GM12872 (cell line): ENCODE measurements at regions not wholly inside any gene's neighbourhood (a gene's known extent, or its start where the extent isn't known, plus 50 kb on each side); places are given as distances from the start of the nearest gene placed in this dataset.

Source experiments
- TF ChIP-seq, protein P1 (sequence below): IDR thresholded peaks from 3 replicates; pipeline ENCODE4 v1.5.1; 2011; ENCODE audit warnings: low read depth, mild to moderate bottlenecking, low read length, moderate library complexity; ENCODE audit not compliant: insufficient read depth

DNA sequence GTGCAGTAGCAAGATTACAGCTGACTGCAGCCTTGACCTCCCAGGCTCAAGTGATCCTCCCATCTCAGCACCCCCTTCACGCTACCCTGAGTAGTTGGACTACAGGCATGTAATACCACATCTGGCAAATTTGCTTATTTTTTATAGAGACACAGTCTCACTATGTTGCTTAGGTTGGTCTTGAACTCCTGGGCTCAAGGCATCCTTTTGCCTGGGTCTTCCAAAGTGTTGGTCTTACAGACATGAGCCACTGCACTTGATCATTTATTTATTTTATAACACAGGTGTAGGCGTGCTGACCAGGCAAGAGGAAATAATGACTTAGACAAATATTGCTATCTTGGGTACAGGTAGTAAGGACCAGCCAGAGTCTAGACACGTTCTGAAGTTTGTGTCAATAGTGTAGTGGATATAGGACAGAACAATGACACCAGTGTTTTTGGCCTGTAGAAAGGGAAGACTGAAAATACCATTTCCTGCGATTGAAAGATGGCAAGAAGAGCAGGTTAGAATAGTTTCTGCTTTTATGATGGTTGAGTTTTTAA, 71.0 kb upstream of the THUMPD2 start:
- TF ChIP-seq, protein P1, sequence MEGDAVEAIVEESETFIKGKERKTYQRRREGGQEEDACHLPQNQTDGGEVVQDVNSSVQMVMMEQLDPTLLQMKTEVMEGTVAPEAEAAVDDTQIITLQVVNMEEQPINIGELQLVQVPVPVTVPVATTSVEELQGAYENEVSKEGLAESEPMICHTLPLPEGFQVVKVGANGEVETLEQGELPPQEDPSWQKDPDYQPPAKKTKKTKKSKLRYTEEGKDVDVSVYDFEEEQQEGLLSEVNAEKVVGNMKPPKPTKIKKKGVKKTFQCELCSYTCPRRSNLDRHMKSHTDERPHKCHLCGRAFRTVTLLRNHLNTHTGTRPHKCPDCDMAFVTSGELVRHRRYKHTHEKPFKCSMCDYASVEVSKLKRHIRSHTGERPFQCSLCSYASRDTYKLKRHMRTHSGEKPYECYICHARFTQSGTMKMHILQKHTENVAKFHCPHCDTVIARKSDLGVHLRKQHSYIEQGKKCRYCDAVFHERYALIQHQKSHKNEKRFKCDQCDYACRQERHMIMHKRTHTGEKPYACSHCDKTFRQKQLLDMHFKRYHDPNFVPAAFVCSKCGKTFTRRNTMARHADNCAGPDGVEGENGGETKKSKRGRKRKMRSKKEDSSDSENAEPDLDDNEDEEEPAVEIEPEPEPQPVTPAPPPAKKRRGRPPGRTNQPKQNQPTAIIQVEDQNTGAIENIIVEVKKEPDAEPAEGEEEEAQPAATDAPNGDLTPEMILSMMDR: no peak

DNA sequence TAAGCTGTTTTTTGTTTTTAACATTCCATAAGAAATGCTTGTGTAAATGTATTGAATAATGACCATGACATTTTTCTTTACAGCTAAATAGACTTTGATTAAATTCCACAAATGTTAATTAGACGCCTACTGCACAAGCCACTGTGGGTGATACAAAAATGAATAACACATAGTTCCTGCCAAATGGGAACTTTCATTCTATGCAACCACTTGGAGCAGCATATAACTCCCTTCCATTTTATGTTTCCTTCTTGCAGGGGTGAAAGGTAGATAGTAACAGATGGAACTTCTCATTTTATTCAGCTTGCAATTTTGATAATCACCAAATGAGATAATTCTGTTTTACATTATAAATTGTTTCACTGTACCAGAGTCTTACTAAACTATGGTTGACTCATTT, 70.0 kb upstream of the THUMPD2 start:
- TF ChIP-seq, protein P1: no peak

DNA sequence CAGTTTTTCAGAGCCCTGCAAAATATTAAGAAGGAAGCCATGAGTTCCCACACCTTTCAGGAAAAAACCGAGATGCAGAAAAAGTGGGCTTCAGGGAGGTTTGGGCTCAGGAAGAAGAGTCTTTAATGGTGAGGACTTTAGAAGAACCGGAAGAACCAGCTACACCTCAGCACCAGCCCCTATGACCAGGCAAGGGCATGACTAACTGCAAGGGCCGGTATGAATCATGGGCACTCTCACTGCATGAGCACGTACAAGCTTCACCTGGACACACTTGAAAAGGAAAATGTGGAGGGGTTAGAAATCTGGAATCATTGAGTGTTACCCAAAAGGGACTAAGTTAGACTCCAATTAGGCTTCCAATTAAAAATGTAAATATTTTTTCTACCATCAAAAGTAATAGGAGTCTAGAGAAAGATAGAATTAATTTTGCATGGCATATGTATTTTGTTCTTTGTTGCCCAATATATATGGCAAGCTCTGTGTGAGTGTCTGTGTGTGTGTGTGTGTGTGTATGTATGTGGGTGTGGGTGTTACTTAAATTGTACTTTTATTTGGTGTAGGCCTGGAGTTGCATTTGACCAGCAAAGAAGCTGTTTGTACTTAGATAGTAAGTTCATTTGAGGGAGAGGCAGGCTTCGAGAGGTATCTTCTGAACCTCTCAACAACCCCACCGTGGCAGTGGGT, 66.5 kb upstream of the THUMPD2 start:
- TF ChIP-seq, protein P1: no peak

DNA sequence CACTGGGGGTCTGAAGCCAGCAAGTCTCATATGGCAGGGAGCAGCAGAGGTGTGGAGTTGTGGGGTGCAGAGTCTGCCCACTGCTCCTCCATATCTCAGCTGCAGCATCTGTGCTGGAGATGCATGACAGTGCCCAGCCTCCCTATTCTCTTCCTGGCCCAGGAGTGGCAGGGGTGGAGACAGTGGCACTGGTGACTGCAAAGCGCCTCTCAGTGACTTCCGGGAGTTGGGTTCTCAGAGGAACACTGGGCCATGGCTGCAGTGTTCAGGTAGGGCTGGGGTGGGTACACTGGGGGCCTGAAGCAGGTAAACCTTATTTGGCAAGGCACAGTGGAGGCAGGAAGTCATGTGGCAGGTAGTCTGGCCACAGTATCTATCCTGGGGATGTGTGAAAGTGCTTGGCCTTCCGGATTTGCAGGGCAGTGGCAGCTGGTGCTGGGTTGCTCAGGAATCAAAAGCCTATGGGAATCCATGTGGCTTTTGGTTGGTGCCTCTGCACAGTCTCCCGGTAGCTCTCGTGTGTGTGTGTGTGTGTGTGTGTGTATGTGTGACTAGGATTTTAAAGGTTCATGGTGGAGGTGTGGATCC, 60.3 kb upstream of the THUMPD2 start:
- TF ChIP-seq, protein P1: no peak

DNA sequence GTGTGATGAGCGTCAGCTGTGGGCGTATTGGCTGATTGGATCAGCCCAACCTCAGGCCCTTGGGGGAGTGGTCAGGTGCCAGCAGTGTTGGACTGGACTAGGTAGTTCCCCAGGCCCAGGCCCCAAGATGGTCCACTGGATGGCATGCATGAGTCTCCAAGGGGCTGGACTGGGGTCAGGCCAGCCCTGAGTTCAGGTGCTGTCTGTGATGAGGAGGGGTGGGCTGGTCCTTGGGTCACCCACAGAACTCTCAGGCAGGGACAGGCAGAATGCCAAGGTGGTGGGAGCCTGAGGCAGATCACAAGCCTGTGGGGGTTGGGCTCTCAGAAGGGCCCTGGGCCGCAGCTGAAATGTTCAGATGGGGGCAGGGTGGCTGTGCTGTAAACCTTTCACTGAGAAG, 59.5 kb upstream of the THUMPD2 start:
- TF ChIP-seq, protein P1: no peak

DNA sequence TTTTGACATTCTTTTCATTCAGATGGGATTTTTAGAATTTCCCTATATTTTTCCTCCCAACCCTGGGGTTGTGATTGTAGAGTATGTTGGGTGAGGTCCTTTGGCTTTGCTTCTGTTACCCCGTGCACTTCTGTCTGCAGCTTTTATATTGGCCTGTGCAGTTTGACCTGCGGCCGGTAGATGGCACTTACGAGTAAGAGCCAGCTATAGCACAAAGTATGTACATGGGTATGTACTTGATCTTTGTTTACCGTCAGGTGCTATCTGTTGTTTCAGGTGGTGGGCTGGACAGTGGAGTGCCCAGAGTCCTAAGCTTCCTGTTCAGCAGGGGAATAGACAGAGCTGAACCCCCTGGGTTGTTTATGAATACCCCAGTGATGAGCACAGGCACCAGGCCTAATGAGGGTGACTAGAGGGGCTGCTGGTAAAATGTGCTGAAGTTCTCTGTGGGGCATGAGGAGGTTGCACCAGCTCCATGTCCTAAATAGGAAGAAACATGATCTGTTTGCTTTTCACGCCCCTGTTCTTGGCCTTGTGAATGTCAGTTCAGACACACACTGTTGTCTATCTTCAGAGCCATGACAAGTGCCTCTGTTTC, 58.9 kb upstream of the THUMPD2 start:
- TF ChIP-seq, protein P1: peak; percentile 93

DNA sequence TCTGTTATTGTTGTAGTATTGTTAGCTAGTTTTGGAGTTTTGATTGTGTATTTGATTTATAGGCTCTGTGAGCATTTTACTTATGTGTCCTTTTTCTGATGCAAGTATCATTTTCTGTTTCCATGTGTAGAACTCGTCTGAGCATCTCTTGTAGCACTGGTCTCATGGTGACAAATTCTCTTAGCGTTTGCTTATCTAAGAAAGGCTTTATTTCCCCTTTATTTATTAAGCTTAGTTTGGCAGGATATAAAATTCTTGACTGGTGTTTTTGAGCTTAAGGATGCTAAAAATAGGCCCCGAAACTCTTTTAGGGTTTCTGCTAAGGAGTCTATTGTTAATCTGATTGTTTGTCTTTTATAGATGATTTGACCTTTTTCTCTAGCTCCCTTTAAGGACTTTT, 57.6 kb upstream of the THUMPD2 start:
- TF ChIP-seq, protein P1: no peak
